ENCODE measurements at regions not wholly inside any gene's neighbourhood (a gene's known extent, or its start where the extent isn't known, plus 50 kb on each side); places are given as distances from the start of the nearest gene placed in this dataset.

GRCh38 chr14:88128816-88129215 lies 123.9 kb downstream of the GPR65 start:
- DNase-seq, result no peak
- peaks cover 0 to 29% (median 7%) of the 10 kb centered on the region in 12 donors for H3K4me1 ChIP-seq
- peaks cover 0 to 13% (median 0%) of the 10 kb centered on the region in 12 donors for H3K9me3 ChIP-seq
- intact Hi-C loops (cut with DNase I), result no loop called here
- no peaks in the 10 kb centered on the region for H3K27me3 ChIP-seq
- peak overlapping the region in 4 of 12 donors; percentile 20 to 85 (median 45) for H3K27ac ChIP-seq
- no peak for ATAC-seq
- no peaks in the 10 kb centered on the region for H3K36me3 ChIP-seq
- TF ChIP-seq POLR2A (IDR thresholded peaks at IDR 0.05), result no peak
- no peak for TF ChIP-seq CTCF (IDR thresholded peaks at IDR 0.05)
- 53 to 73% (median 64%) methylated on average over 1 of the region's 1 CpG for WGBS, 4 donors
- H3K4me3 ChIP-seq, result no peak overlapping the region

GRCh38 chr14:88129306-88130056 lies 124.5 kb downstream of the GPR65 start:
- Histone ChIP-seq H3K36me3 (no peaks in the 10 kb centered on the region), H3K27ac (peak overlapping the region in 9 of 12 donors; percentile 2 to 85 (median 45)), H3K4me1 (peaks cover 0 to 29% (median 7%) of the 10 kb centered on the region in 12 donors), H3K4me3 (peak overlapping the region in 1 of 12 donors; percentile 13), H3K9me3 (peaks cover 0 to 13% (median 0%) of the 10 kb centered on the region in 12 donors), H3K27me3 (no peaks in the 10 kb centered on the region)
- 14 to 31% (median 20%) methylated on average over 2 of the region's 2 CpGs for WGBS, 4 donors
- intact Hi-C loops (cut with DNase I), result no loop called here
- ATAC-seq, result peak; percentile 61 to 97 (median 88)
- peak in 2 of 5 donors; percentile 19 to 25 for DNase-seq
- TF ChIP-seq CTCF (IDR thresholded peaks at IDR 0.05), result peak in 4 of 12 donors; percentile 13 to 25 (median 18)
- no peak for TF ChIP-seq POLR2A (IDR thresholded peaks at IDR 0.05)

- TF ChIP-seq POLR2A (IDR thresholded peaks at IDR 0.05) (no peak), CTCF (IDR thresholded peaks at IDR 0.05) (no peak)
- intact Hi-C loops (cut with DNase I), result no loop called here
- H3K27ac ChIP-seq, result peak overlapping the region in 9 of 12 donors; percentile 2 to 85 (median 45)
- no peaks in the 10 kb centered on the region for H3K36me3 ChIP-seq
- H3K4me3 ChIP-seq, result peak overlapping the region in 1 of 12 donors; percentile 13
- no peaks in the 10 kb centered on the region for H3K27me3 ChIP-seq
- H3K9me3 ChIP-seq, result peaks cover 0 to 13% (median 0%) of the 10 kb centered on the region in 12 donors
- ATAC-seq (peak in 2 of 4 donors; percentile 39 to 61), DNase-seq (no peak)
- 14 to 21% (median 16%) methylated on average over 2 of the region's 2 CpGs for WGBS, 4 donors
- H3K4me1 ChIP-seq, result peaks cover 0 to 29% (median 7%) of the 10 kb centered on the region in 12 donors
Measured at GRCh38 chr14:88130057-88130432, 125.1 kb downstream of the GPR65 start.

Data from heart left ventricle (tissue), 16 donors.